H1 (cell line): ENCODE measurements at regions not wholly inside any gene's neighbourhood (a gene's known extent, or its start where the extent isn't known, plus 50 kb on each side); places are given as distances from the start of the nearest gene placed in this dataset.

Experiments used
- CHD1 ChIP-seq: IDR thresholded peaks from 2 replicates; pipeline ENCODE4 v1.6.1; 2012; ENCODE audit warnings: low read depth, low read length, improper control_type of control experiment
- CTCF ChIP-seq, 3 experiments: IDR thresholded peaks; 1 replicate in 2 of 3; 2 replicates in 1 of 3; pipeline versions ENCODE4 v1.5.1 to v1.6.1; 2011; ENCODE audit warnings: low read length in 3 of 3, mild to moderate bottlenecking in 3 of 3, inconsistent platforms in 2 of 3, low read depth in 1 of 3, moderate library complexity in 1 of 3; ENCODE audit not compliant: insufficient read depth in 1 of 3; ENCODE audit errors: control extremely low read depth in 1 of 3
- EZH2 ChIP-seq: fragments of 200-600 bp; sonication (generic); IDR thresholded peaks from 2 replicates; pipeline ENCODE4 v1.7.1; 2012; ENCODE audit warnings: low read depth, mild to moderate bottlenecking, moderate library complexity, low read length, inconsistent platforms; ENCODE audit not compliant: severe bottlenecking
- JUN ChIP-seq: IDR thresholded peaks from 2 replicates; pipeline ENCODE4 v1.6.1; 2011; ENCODE audit warnings: low read depth, mild to moderate bottlenecking, improper control_type of control experiment, low read length
- KDM1A ChIP-seq: fragments of 200-600, 300-600 bp; sonication (generic); IDR thresholded peaks from 2 replicates; pipeline ENCODE4 v1.7.1; 2016; ENCODE audit warnings: mild to moderate bottlenecking, low read length, borderline replicate concordance
- MAFK ChIP-seq: IDR thresholded peaks from 2 replicates; pipeline ENCODE4 v1.6.1; 2012; ENCODE audit warnings: low read depth, mild to moderate bottlenecking, improper control_type of control experiment, low read length
- POLR2A ChIP-seq, 2 experiments: IDR thresholded peaks; 1 replicate in 1 of 2; 2 replicates in 1 of 2; pipeline ENCODE4 v1.6.1; 2011; ENCODE audit warnings: low read depth in 2 of 2, low read length in 2 of 2, mild to moderate bottlenecking in 2 of 2; ENCODE audit errors: control extremely low read depth in 1 of 2
- RBBP5 ChIP-seq: IDR thresholded peaks from 2 replicates; pipeline ENCODE4 v1.7.1; 2012; ENCODE audit warnings: low read depth, mild to moderate bottlenecking, inconsistent platforms, low read length, moderate library complexity, borderline replicate concordance
- SIX5 ChIP-seq: IDR thresholded peaks from 2 replicates; pipeline ENCODE4 v1.6.1; 2011; ENCODE audit warnings: mild to moderate bottlenecking, low read depth, low read length
- TEAD4 ChIP-seq: IDR thresholded peaks from 2 replicates; pipeline ENCODE4 v1.6.1; 2012; ENCODE audit warnings: low read depth, low read length, inconsistent platforms, mixed read lengths
- ZNF274 ChIP-seq: IDR thresholded peaks from 2 replicates; pipeline ENCODE4 v1.7.0; 2012; ENCODE audit warnings: low read length, borderline replicate concordance; ENCODE audit errors: extremely low read depth
- TF ChIP-seq, protein P1 (sequence below): IDR thresholded peaks from 2 replicates; pipeline ENCODE4 v1.6.1; 2012; ENCODE audit warnings: low read length, inconsistent platforms
- TF ChIP-seq, protein P2 (sequence below): IDR thresholded peaks from 2 replicates; pipeline ENCODE4 v1.6.1; 2011; ENCODE audit warnings: low read depth, mild to moderate bottlenecking, low read length; ENCODE audit not compliant: insufficient read depth

DNA sequence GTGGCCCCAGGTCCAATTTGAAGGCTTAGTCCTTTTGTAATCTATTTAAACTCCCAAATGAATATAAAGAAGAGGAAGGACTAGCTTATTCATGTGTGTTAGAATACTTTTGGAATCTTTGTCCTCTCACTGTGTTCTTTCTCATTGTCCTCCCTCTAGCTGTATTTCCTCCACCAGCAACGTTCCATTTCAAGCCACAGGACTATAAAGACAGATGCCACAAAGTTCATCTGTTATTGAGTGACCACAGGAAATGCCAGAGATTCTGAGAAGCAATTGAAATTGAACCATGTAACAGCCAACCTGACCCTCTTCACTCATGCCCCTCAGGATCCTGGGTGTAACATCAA lies 336.6 kb upstream of the API5 start:
- TF ChIP-seq CHD1 (no peak), POLR2A (IDR thresholded peaks at IDR 0.05; ENCODE audit: control extremely low read depth in 1 of 2, low read depth in 2 of 2, low read length in 2 of 2) (no peak), EZH2 (no peak), SIX5 (no peak), RBBP5 (no peak), TEAD4 (no peak), KDM1A (no peak), JUN (no peak), CTCF (IDR thresholded peaks at IDR 0.05; ENCODE audit: control extremely low read depth in 1 of 3, insufficient read depth in 1 of 3, low read depth in 1 of 3, low read length in 3 of 3) (no peak), ZNF274 (no peak), MAFK (no peak)
- TF ChIP-seq, protein P1, sequence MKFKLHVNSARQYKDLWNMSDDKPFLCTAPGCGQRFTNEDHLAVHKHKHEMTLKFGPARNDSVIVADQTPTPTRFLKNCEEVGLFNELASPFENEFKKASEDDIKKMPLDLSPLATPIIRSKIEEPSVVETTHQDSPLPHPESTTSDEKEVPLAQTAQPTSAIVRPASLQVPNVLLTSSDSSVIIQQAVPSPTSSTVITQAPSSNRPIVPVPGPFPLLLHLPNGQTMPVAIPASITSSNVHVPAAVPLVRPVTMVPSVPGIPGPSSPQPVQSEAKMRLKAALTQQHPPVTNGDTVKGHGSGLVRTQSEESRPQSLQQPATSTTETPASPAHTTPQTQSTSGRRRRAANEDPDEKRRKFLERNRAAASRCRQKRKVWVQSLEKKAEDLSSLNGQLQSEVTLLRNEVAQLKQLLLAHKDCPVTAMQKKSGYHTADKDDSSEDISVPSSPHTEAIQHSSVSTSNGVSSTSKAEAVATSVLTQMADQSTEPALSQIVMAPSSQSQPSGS = no peak
- TF ChIP-seq, protein P2, sequence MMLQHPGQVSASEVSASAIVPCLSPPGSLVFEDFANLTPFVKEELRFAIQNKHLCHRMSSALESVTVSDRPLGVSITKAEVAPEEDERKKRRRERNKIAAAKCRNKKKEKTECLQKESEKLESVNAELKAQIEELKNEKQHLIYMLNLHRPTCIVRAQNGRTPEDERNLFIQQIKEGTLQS = no peak
